ENCODE measurements at regions not wholly inside any gene's neighbourhood (a gene's known extent, or its start where the extent isn't known, plus 50 kb on each side); places are given as distances from the start of the nearest gene placed in this dataset.

GRCh38 chr6:170166511-170167122 is 124.3 kb downstream of the DLL1 start:
- intact Hi-C loops (cut with DNase I) = no loop called here
- H3K36me3 ChIP-seq = no peaks in the 10 kb centered on the region
- DNase-seq = no peak
- H3K4me1 ChIP-seq = no peaks in the 10 kb centered on the region
- H3K27me3 ChIP-seq = no peaks in the 10 kb centered on the region
- H3K9ac ChIP-seq (ENCODE audit: low read depth in 2 of 2, low read length in 2 of 2) = no peak overlapping the region
- no peaks in the 10 kb centered on the region for H3K9me3 ChIP-seq
- H3K27ac ChIP-seq = no peak overlapping the region
- H3K4me3 ChIP-seq = no peak overlapping the region
- no peak for TF ChIP-seq CTCF (IDR thresholded peaks at IDR 0.05)

- H3K9me3 ChIP-seq = no peaks in the 10 kb centered on the region
- H3K36me3 ChIP-seq = no peaks in the 10 kb centered on the region
- DNase-seq = no peak
- H3K27ac ChIP-seq = no peak overlapping the region
- intact Hi-C loops (cut with DNase I) = no loop called here
- no peak overlapping the region for H3K4me3 ChIP-seq
- no peaks in the 10 kb centered on the region for H3K4me1 ChIP-seq
- no peak for TF ChIP-seq CTCF (IDR thresholded peaks at IDR 0.05)
- H3K27me3 ChIP-seq = no peaks in the 10 kb centered on the region
- no peak overlapping the region for H3K9ac ChIP-seq (ENCODE audit: low read depth in 2 of 2, low read length in 2 of 2)
These were observed 125.3 kb downstream of the DLL1 start for GRCh38 chr6:170165471-170166117.

- H3K36me3 ChIP-seq = no peaks in the 10 kb centered on the region
- intact Hi-C loops (cut with DNase I) = no loop called here
- no peak for DNase-seq
- H3K27me3 ChIP-seq = no peaks in the 10 kb centered on the region
- H3K4me3 ChIP-seq = no peak overlapping the region
- H3K9ac ChIP-seq (ENCODE audit: low read depth in 2 of 2, low read length in 2 of 2) = no peak overlapping the region
- H3K27ac ChIP-seq = no peak overlapping the region
- H3K9me3 ChIP-seq = no peaks in the 10 kb centered on the region
- TF ChIP-seq CTCF (IDR thresholded peaks at IDR 0.05) = no peak
- no peaks in the 10 kb centered on the region for H3K4me1 ChIP-seq
These were observed 125.8 kb downstream of the DLL1 start for GRCh38 chr6:170165085-170165470.

GRCh38 chr6:170164271-170164900 is 126.5 kb downstream of the DLL1 start:
- no peaks in the 10 kb centered on the region for H3K4me1 ChIP-seq
- H3K27ac ChIP-seq = no peak overlapping the region
- TF ChIP-seq CTCF (IDR thresholded peaks at IDR 0.05) = no peak
- intact Hi-C loops (cut with DNase I) = no loop called here
- DNase-seq = no peak
- no peaks in the 10 kb centered on the region for H3K36me3 ChIP-seq
- no peaks in the 10 kb centered on the region for H3K9me3 ChIP-seq
- H3K27me3 ChIP-seq = no peaks in the 10 kb centered on the region
- H3K9ac ChIP-seq (ENCODE audit: low read depth in 2 of 2, low read length in 2 of 2) = no peak overlapping the region
- H3K4me3 ChIP-seq = no peak overlapping the region

GRCh38 chr6:170163405-170164170 is 127.3 kb downstream of the DLL1 start:
- H3K9ac ChIP-seq (ENCODE audit: low read depth in 2 of 2, low read length in 2 of 2) = no peak overlapping the region
- no peaks in the 10 kb centered on the region for H3K4me1 ChIP-seq
- intact Hi-C loops (cut with DNase I) = no loop called here
- no peaks in the 10 kb centered on the region for H3K27me3 ChIP-seq
- no peak overlapping the region for H3K4me3 ChIP-seq
- TF ChIP-seq CTCF (IDR thresholded peaks at IDR 0.05) = no peak
- DNase-seq = no peak
- no peak overlapping the region for H3K27ac ChIP-seq
- H3K9me3 ChIP-seq = no peaks in the 10 kb centered on the region
- H3K36me3 ChIP-seq = no peaks in the 10 kb centered on the region

All from colonic mucosa (tissue), 4 donors.